HG03432 (cell line): ENCODE measurements at regions not wholly inside any gene's neighbourhood (a gene's known extent, or its start where the extent isn't known, plus 50 kb on each side); places are given as distances from the start of the nearest gene placed in this dataset.

Experiments
- ATAC-seq: cut with Tn5 transposase; IDR thresholded peaks from one replicate; pipeline ENCODE4 v1.9.1; 2021; ENCODE audit warnings: mild to moderate bottlenecking, moderate library complexity; ENCODE audit not compliant: unreplicated experiment

- ATAC-seq, result no peak
Observed at GRCh38 chr18:41155025-41155424, 800.0 kb upstream of the PIK3C3 start.

GRCh38 chr18:41153871-41154270 lies 801.2 kb upstream of the PIK3C3 start:
- no peak for ATAC-seq

- ATAC-seq, result no peak
Observed at GRCh38 chr18:41150316-41150715, 804.7 kb upstream of the PIK3C3 start.

- ATAC-seq, result no peak
Observed at GRCh38 chr18:41146301-41146700, 808.7 kb upstream of the PIK3C3 start.

- ATAC-seq, result no peak
Observed at GRCh38 chr18:41145516-41145915, 809.5 kb upstream of the PIK3C3 start.

DNA sequence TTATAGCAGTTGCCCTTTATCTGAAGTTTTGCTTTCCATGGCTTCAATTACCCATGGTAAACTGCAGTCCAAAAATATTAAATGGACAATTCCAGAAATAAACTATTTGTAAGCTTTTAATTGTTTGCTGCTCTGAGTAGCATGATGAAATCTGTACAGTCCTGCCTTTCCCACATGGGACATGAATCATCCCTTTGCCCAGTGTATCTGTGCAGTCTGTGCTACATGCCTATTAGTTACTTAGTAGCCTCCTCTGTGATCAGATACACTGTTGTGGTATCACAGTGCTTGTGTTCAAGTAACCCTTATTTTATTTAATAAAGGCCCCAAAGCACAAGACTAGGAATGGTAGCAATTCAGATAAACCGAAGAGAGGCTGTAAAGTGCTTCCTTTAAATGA lies 810.6 kb upstream of the PIK3C3 start:
- no peak for ATAC-seq

GRCh38 chr18:41140506-41140905 lies 814.5 kb upstream of the PIK3C3 start:
- ATAC-seq, result no peak

- ATAC-seq, result no peak
Observed at GRCh38 chr18:41135146-41135545, 819.9 kb upstream of the PIK3C3 start.

GRCh38 chr18:41134426-41134825 lies 820.6 kb upstream of the PIK3C3 start:
- ATAC-seq, result no peak

GRCh38 chr18:41131050-41131449 lies 824.0 kb upstream of the PIK3C3 start:
- no peak for ATAC-seq

- no peak for ATAC-seq
Observed at GRCh38 chr18:41128545-41128944, 826.5 kb upstream of the PIK3C3 start.

DNA sequence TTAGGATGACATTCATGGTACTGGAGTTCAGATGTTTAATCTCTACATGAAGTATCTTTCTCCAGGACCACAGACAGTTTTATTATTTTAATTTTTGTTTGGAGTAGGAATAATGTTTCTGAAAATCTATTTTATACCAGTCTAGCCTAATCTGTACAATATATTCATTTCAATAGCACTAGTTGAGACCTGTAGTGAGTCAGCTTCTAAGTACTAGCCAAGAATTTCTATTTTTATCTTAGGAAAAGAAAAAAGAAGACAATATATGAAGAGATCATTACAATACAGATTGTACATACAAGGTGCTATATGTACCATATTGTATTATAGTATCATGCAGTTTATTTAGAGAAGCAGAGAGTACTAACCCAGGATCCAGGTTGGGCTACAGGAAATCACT lies 826.9 kb upstream of the PIK3C3 start:
- ATAC-seq, result no peak

DNA sequence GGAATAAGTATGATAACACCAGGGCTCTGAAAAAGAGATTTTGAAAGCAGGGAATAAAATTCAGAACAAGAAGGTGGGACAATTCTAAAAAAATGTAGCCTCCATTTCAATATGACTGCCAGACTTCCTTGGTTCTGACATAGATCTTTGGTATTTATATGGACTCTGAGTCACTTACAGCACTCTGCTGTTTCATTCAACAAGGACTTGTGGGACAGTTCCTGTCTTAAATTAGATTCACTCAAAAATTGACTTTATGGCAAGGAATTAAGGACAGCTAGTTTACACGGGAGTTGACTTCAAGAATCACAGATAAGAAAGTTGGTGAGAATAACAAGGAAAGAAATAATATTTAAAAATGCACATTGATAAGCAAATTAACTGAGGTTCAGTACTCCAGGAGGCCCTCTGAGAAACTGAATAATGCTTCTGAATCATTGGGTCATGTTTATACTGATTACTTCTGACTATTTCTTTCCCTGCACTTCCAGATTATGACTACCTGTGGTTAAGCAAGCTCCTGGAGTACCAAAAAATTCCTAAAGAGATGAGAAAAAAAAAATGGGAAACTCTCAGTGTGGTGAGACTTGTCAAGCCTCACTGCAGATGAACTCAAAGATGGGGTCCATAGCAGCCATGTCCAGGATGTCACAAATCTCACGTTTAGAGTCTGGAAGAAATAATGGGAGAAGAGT lies 828.3 kb upstream of the PIK3C3 start:
- ATAC-seq, result no peak

DNA sequence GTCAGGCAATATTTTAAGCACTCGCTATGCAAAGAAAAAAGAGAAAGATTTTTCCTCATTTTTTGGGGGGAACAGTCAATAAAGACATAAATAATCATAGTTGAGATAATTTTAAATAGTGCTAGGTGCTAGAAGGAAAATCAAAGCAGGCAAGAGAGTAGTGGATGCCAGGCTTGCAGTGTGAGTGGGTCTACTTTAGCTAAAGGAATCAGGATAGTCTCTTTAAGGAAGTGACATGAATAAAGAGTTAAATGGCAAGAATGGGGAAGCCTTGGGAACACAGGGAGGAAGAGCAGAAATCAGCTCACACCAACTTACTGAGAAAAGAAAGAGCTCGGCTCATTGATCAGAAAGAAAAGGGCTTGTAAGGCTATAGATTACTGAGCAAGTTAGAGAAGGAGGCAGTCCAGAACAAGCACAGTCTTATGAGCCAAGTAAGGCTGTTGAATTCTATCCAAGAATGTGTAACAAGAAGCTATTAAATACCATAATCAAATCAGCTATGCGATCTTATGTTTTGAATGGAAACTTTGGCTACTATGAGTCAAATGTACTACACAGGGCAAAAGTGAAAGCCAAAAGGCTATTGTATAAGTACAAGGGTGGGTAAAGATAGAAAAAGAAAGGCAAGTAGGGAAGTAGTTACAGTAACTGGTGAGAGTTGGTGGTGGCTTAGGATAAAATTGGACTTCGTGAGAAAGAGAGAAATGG lies 833.8 kb upstream of the PIK3C3 start:
- ATAC-seq, result no peak

DNA sequence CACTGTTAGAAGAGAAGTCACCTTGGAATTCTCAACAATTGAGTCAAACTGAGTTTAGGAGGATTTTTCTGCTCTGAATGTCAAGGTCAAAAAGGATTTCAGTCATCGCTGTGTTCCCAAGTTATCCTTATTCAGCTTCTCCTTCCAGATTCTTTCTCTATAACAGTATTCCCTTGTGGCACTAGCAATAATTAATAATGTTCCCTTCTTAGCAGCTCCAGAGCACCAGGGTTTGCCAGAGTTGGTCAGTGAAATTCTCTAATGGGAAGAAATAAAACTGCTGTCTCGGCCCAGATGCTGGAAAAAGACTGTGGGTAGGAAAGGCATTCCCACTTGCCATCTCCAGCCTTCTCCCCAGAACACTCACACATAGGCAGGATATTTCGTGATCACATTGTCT lies 836.0 kb upstream of the PIK3C3 start:
- no peak for ATAC-seq

DNA sequence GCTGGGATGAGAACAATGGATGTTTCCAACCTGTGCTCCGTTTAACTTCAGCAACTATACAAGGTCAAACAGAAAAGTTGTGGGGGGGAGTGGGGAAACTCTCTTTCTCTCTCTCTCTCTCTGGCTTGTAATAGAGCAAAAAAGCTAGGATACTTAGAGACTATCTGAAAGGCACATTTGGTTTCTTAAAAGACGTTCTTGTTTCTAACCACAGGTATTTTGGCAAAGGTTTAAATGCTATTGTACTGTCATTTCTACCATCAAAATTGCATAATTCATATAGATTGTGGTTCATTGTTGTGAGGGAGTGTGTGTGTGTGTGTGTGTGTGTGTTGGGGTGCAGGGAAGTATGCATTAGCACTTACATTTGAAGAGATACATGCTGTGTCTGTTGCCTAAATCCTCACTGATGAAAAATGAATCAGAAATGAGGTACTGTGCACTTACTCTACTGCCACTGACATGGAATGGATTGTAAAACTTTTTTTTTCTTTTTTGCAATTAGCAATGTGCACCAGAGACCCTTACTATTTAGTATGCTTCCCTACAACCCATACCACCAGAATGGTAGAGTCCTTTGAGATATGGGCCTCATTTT lies 841.0 kb upstream of the PIK3C3 start:
- no peak for ATAC-seq

GRCh38 chr18:41099451-41099850 lies 855.6 kb upstream of the PIK3C3 start:
- ATAC-seq, result no peak

GRCh38 chr18:41096504-41096903 lies 858.5 kb upstream of the PIK3C3 start:
- no peak for ATAC-seq

DNA sequence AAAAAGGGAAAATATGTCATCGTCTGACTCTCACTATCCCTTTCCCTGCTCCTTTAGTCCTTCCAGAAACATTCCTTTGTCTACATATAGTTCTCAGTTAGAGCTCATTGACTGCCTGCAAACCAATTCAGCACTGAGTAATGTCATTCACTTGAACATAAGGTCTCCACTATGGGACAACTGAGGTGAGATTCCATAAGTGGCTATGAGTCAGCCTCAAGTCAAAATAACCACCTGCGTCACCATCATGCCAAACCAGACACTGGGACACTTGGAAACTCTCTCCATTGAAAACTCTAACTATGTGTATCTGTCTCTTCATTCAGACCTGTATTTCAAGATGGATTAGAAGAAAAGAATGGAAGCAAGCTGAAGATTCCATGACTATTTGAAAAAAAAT lies 878.0 kb upstream of the PIK3C3 start:
- no peak for ATAC-seq

GRCh38 chr18:41075212-41075611 lies 879.8 kb upstream of the PIK3C3 start:
- peak; percentile 58 for ATAC-seq

DNA sequence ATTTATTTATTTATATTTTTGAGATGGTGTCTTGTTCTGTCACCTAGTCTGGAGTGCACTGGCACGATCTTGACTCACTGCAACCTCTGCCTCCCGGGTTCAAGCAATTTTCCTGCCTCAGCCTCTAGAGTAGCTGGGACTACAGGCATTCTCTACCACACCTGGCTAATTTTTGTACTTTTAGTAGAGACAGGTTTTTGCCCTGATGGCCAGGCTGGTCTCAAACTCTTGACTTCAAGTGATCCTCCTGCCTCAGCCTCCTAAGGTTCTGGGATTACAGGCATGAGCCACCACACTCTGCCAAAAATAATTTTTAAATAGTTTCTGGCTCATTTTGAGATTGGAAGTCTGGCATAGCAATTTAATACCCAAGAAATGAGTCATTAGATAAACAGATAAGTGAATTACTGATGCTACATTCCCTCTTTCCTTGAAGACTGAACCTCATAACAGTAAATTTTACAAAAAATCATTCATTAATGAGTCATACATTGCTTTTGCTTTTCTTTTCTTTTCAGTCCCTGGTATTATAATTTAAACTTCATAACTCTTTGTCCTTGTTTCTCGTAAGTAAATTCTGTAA lies 881.6 kb upstream of the PIK3C3 start:
- no peak for ATAC-seq

DNA sequence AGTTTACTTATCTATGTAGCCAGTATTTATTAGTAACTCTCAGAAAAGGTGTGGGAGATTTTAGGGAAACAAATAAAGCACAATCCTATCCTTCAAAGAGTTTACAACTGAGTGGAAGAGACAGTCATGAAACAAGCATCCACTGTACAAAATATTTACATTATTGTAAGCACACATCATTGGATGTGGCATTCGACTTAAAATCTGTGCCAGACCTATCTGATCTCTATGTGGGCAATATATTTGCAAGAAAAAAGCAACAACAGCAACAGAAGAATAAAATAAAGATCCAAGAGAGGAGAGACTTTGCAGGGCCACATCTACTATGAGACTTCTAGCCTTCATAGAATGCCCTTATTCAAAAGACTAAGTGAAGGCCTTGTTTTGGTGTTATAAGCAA lies 882.1 kb upstream of the PIK3C3 start:
- ATAC-seq, result no peak
